Breast epithelium (tissue), 3 donors: ENCODE measurements at regions not wholly inside any gene's neighbourhood (a gene's known extent, or its start where the extent isn't known, plus 50 kb on each side); places are given as distances from the start of the nearest gene placed in this dataset.

ENCODE experiments used
- POLR2A ChIP-seq: fragments of 450-650 bp; IDR thresholded peaks from one replicate; pipeline ENCODE4 v1.6.1; 2016; ENCODE audit warnings: antibody characterized with exemption, mild to moderate bottlenecking, moderate library complexity
- TF ChIP-seq, protein P1 (sequence below), 3 donors: fragments of 450-650 bp; IDR thresholded peaks; one replicate each; pipeline ENCODE4 v1.5.1; 2016 to 2017; ENCODE audit warnings: antibody characterized with exemption in 3 of 3, mild to moderate bottlenecking in 3 of 3, moderate library complexity in 3 of 3

DNA sequence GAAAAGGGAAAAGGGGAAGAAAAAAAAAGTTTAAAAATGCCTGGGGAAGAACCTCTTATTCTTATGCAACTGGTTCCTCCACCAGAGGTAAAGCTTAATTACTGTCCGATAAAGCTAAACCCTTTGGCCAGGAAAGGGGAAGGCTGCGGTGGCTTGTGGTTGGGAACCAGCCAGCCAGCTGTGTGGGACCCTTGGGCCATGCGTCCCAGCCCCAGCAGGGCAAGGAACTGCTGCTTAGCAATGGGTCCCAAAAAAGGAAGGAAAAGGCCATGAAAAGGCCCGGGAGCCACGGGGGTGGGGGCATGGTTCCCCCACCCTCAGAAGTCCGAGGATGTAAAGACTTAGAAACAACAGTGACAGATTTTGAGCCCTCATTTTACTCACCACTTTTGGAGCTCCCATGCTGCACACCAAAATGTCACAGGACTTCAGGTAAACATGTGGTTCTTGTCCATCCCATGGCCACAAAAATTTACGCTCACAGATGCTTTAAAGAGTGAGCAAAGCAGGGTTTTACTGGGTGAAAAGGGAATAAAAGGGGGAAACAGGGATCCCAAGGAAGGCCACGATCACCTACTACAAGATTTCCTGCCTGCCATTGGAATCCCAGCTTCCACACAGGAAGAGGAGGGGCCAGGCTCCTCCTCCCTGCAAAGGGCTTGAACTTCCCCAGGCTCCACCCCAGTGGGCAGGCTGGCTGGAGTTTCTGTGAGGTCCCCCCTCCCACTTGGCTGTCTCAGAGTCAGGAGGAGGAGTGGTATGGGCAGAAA, 1234.7 kb upstream of the GJE1 start:
- TF ChIP-seq, protein P1, sequence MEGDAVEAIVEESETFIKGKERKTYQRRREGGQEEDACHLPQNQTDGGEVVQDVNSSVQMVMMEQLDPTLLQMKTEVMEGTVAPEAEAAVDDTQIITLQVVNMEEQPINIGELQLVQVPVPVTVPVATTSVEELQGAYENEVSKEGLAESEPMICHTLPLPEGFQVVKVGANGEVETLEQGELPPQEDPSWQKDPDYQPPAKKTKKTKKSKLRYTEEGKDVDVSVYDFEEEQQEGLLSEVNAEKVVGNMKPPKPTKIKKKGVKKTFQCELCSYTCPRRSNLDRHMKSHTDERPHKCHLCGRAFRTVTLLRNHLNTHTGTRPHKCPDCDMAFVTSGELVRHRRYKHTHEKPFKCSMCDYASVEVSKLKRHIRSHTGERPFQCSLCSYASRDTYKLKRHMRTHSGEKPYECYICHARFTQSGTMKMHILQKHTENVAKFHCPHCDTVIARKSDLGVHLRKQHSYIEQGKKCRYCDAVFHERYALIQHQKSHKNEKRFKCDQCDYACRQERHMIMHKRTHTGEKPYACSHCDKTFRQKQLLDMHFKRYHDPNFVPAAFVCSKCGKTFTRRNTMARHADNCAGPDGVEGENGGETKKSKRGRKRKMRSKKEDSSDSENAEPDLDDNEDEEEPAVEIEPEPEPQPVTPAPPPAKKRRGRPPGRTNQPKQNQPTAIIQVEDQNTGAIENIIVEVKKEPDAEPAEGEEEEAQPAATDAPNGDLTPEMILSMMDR (IDR thresholded peaks at IDR 0.05) = no peak
- no peak for TF ChIP-seq POLR2A
